CD4-positive, CD25-positive, alpha-beta regulatory T cell (primary cell): ENCODE measurements at regions not wholly inside any gene's neighbourhood (a gene's known extent, or its start where the extent isn't known, plus 50 kb on each side); places are given as distances from the start of the nearest gene placed in this dataset.
A peak's percentile ranks its signal among the peaks of the same experiment; 100 is the strongest.

Experiments used
- ATAC-seq, 2 donors: fragments of 150-1000 bp; cut with Tn5 transposase; one replicate each; pipeline ENCODE4 v1.10.0; 2021; ENCODE audit warnings: low read depth in 2 of 2, moderate number of reproducible peaks in 2 of 2, moderate library complexity in 1 of 2
- DNase-seq, 3 donors: peaks; one replicate each; pipeline versions ENCODE4 v3.0.0 to v3.0.0-alpha.2; 2012 to 2022; ENCODE audit warnings: mixed read lengths in 1 of 3
- H3K27ac ChIP-seq: one replicate; pipeline ENCODE4 v1.7.0; 2013; ENCODE audit warnings: mild to moderate bottlenecking, low read length; ENCODE audit not compliant: insufficient read depth, poor library complexity, severe bottlenecking
- H3K27me3 ChIP-seq: one replicate; pipeline ENCODE4 v1.7.0; 2013; ENCODE audit warnings: low read length; ENCODE audit not compliant: control insufficient read depth, insufficient read depth
- H3K36me3 ChIP-seq: one replicate; pipeline ENCODE4 v1.7.0; 2013; ENCODE audit warnings: mild to moderate bottlenecking, low read length, moderate library complexity; ENCODE audit not compliant: control insufficient read depth, insufficient read depth
- H3K4me1 ChIP-seq: 2 replicates; pipeline ENCODE4 v1.7.0; 2013; ENCODE audit warnings: mild to moderate bottlenecking, low read length; ENCODE audit not compliant: insufficient read depth, control insufficient read depth, poor library complexity, severe bottlenecking
- H3K4me3 ChIP-seq: one replicate; pipeline ENCODE4 v1.7.0; 2013; ENCODE audit warnings: low read depth, mild to moderate bottlenecking, low read length, moderate library complexity
- H3K9me3 ChIP-seq, 2 experiments: 1 replicate in 1 of 2; 2 replicates in 1 of 2; pipeline ENCODE4 v1.7.0; 2013; ENCODE audit warnings: low read length in 2 of 2, mild to moderate bottlenecking in 1 of 2, moderate library complexity in 1 of 2; ENCODE audit not compliant: control insufficient read depth in 2 of 2
- H3K27ac Mint-ChIP-seq, 3 donors: one replicate each; pipeline ENCODE4 v1.8.0; 2020 to 2022; ENCODE audit warnings: mild to moderate bottlenecking in 3 of 3, mixed read lengths in 3 of 3, moderate library complexity in 2 of 3
- H3K27me3 Mint-ChIP-seq: one replicate; pipeline ENCODE4 v1.8.0; 2022; ENCODE audit warnings: mild to moderate bottlenecking, mixed read lengths
- H3K36me3 Mint-ChIP-seq: one replicate; pipeline ENCODE4 v1.8.0; 2020; ENCODE audit warnings: mixed read lengths
- H3K4me1 Mint-ChIP-seq, 4 donors: one replicate each; pipeline ENCODE4 v1.8.0; 2020 to 2022; ENCODE audit warnings: mixed read lengths in 4 of 4, mild to moderate bottlenecking in 1 of 4
- H3K4me3 Mint-ChIP-seq, 4 donors: one replicate each; pipeline ENCODE4 v1.8.0; 2020 to 2022; ENCODE audit warnings: mild to moderate bottlenecking in 4 of 4, mixed read lengths in 4 of 4, moderate library complexity in 3 of 4
- H3K9me3 Mint-ChIP-seq, 7 donors: one replicate each; pipeline ENCODE4 v1.8.0; 2020 to 2022; ENCODE audit warnings: mixed read lengths in 7 of 7, mild to moderate bottlenecking in 3 of 7, moderate library complexity in 2 of 7

GRCh38 chr13:40179445-40180281 is 486.8 kb downstream of the FOXO1 start:
- H3K4me1 Mint-ChIP-seq = peaks cover 12 to 53% (median 31%) of the 10 kb centered on the region in 4 donors
- DNase-seq = no peak
- H3K27ac Mint-ChIP-seq = peak overlapping the region in 1 of 3 donors; percentile 90
- H3K36me3 Mint-ChIP-seq = peaks cover 7% of the 10 kb centered on the region
- no peak overlapping the region for H3K4me3 Mint-ChIP-seq
- Histone ChIP-seq H3K27me3 (no peaks in the 10 kb centered on the region), H3K27ac (no peak overlapping the region), H3K9me3 (no peaks in the 10 kb centered on the region), H3K4me1 (peaks cover 4% of the 10 kb centered on the region), H3K36me3 (no peaks in the 10 kb centered on the region), H3K4me3 (no peak overlapping the region)
- H3K27me3 Mint-ChIP-seq = no peaks in the 10 kb centered on the region
- H3K9me3 Mint-ChIP-seq = peaks cover 0 to 2% (median 0%) of the 10 kb centered on the region in 7 donors
- no peak for ATAC-seq

- no peak overlapping the region for H3K4me3 ChIP-seq
- Mint-ChIP-seq H3K9me3 (peaks cover 0 to 2% (median 0%) of the 10 kb centered on the region in 7 donors), H3K36me3 (peaks cover 7% of the 10 kb centered on the region), H3K4me3 (no peak overlapping the region), H3K27me3 (no peaks in the 10 kb centered on the region), H3K27ac (no peak overlapping the region), H3K4me1 (peaks cover 15 to 57% (median 33%) of the 10 kb centered on the region in 4 donors)
- DNase-seq (no peak), ATAC-seq (no peak)
- H3K9me3 ChIP-seq = no peaks in the 10 kb centered on the region
- no peaks in the 10 kb centered on the region for H3K27me3 ChIP-seq
- H3K27ac ChIP-seq = no peak overlapping the region
- peaks cover 15% of the 10 kb centered on the region for H3K4me1 ChIP-seq
- no peaks in the 10 kb centered on the region for H3K36me3 ChIP-seq
These were observed 485.7 kb downstream of the FOXO1 start for GRCh38 chr13:40180776-40181175.

DNA sequence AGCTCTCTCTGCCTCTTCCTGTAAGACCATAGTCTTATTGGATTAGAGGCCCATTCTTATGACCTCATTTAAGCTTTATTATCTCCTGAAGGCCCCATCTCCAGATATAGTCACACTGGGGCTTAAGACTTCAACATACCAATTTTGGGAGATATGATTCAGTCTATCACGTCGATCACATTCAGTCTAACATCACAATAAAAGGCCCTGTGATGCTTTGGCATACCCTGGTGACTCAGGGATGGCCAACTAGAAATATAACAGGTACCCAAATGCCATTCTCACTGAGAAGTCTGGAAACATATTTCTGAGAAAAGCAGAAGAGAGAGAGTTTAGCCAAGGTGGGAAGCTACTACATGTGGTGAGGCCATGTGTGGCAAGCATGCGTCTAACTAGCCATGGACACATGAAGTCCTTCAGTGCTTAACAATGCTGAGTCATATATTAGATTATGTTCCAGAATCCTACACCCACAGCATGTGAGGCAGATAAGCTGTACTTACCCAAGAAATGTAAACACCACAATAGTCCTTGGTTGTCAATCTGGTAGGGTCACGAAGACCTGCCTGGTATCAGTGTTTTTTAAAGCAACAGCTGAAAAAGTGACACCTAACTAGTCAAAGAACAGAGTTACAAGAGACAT is 485.1 kb downstream of the FOXO1 start:
- no peak overlapping the region for H3K4me3 ChIP-seq

GRCh38 chr13:40182591-40182990 is 483.9 kb downstream of the FOXO1 start:
- peaks cover 30 to 70% (median 49%) of the 10 kb centered on the region in 4 donors for H3K4me1 Mint-ChIP-seq
- peaks cover 7% of the 10 kb centered on the region for H3K36me3 Mint-ChIP-seq
- no peaks in the 10 kb centered on the region for H3K27me3 ChIP-seq
- no peaks in the 10 kb centered on the region for H3K9me3 ChIP-seq
- H3K36me3 ChIP-seq = no peaks in the 10 kb centered on the region
- ATAC-seq = no peak
- H3K4me1 ChIP-seq = peaks cover 33% of the 10 kb centered on the region
- H3K4me3 Mint-ChIP-seq = peak overlapping the region in 1 of 4 donors; percentile 19
- H3K27me3 Mint-ChIP-seq = no peaks in the 10 kb centered on the region
- H3K27ac Mint-ChIP-seq = peak overlapping the region in 1 of 3 donors; percentile 56
- peaks cover 0 to 2% (median 0%) of the 10 kb centered on the region in 7 donors for H3K9me3 Mint-ChIP-seq
- no peak for DNase-seq
- H3K4me3 ChIP-seq = no peak overlapping the region
- H3K27ac ChIP-seq = no peak overlapping the region

More for the DNA sequence above, 485.1 kb downstream of the FOXO1 start:
- H3K36me3 ChIP-seq = no peaks in the 10 kb centered on the region
- peaks cover 20% of the 10 kb centered on the region for H3K4me1 ChIP-seq
- Mint-ChIP-seq H3K36me3 (peaks cover 7% of the 10 kb centered on the region), H3K9me3 (peaks cover 0 to 2% (median 0%) of the 10 kb centered on the region in 7 donors), H3K4me3 (no peak overlapping the region), H3K4me1 (peaks cover 19 to 62% (median 38%) of the 10 kb centered on the region in 4 donors), H3K27ac (peak overlapping the region in 1 of 3 donors; percentile 66), H3K27me3 (no peaks in the 10 kb centered on the region)
- ATAC-seq = no peak
- no peak for DNase-seq
- H3K27ac ChIP-seq = no peak overlapping the region
- no peaks in the 10 kb centered on the region for H3K27me3 ChIP-seq
- no peaks in the 10 kb centered on the region for H3K9me3 ChIP-seq

- peaks cover 0 to 2% (median 0%) of the 10 kb centered on the region in 7 donors for H3K9me3 Mint-ChIP-seq
- no peak for ATAC-seq
These were observed 481.0 kb downstream of the FOXO1 start for GRCh38 chr13:40185414-40185813.

GRCh38 chr13:40186041-40186440 is 480.4 kb downstream of the FOXO1 start:
- Histone ChIP-seq H3K9me3 (no peaks in the 10 kb centered on the region), H3K4me1 (peaks cover 67% of the 10 kb centered on the region), H3K27ac (peak overlapping the region; percentile 87), H3K36me3 (no peaks in the 10 kb centered on the region), H3K27me3 (no peaks in the 10 kb centered on the region), H3K4me3 (peak overlapping the region; percentile 27)
- peak in 1 of 3 donors; percentile 77 for DNase-seq
- peak overlapping the region; percentile 98 to 99 (median 99) for H3K27ac Mint-ChIP-seq
- peaks cover 51 to 87% (median 70%) of the 10 kb centered on the region in 4 donors for H3K4me1 Mint-ChIP-seq
- H3K27me3 Mint-ChIP-seq = no peaks in the 10 kb centered on the region
- peak overlapping the region; percentile 80 to 91 (median 84) for H3K4me3 Mint-ChIP-seq
- no peak for ATAC-seq
- H3K9me3 Mint-ChIP-seq = peaks cover 0 to 2% (median 0%) of the 10 kb centered on the region in 7 donors
- H3K36me3 Mint-ChIP-seq = peaks cover 7% of the 10 kb centered on the region

More at GRCh38 chr13:40185414-40185813, 481.0 kb downstream of the FOXO1 start:
- no peak for DNase-seq
- Mint-ChIP-seq H3K27me3 (no peaks in the 10 kb centered on the region), H3K27ac (peak overlapping the region; percentile 32 to 98 (median 81)), H3K36me3 (peaks cover 7% of the 10 kb centered on the region), H3K4me1 (peaks cover 45 to 83% (median 65%) of the 10 kb centered on the region in 4 donors), H3K4me3 (peak overlapping the region; percentile 27 to 50 (median 46))
- no peaks in the 10 kb centered on the region for H3K9me3 ChIP-seq
- H3K27me3 ChIP-seq = no peaks in the 10 kb centered on the region
- H3K36me3 ChIP-seq = no peaks in the 10 kb centered on the region
- H3K4me1 ChIP-seq = peaks cover 61% of the 10 kb centered on the region
- peak overlapping the region; percentile 87 for H3K27ac ChIP-seq
- peak overlapping the region; percentile 10 for H3K4me3 ChIP-seq

GRCh38 chr13:40186626-40187323 is 479.7 kb downstream of the FOXO1 start:
- peaks cover 0 to 2% (median 0%) of the 10 kb centered on the region in 7 donors for H3K9me3 Mint-ChIP-seq
- peak overlapping the region; percentile 87 for H3K27ac ChIP-seq
- ATAC-seq = peak in 1 of 2 donors; percentile 0
- H3K4me3 ChIP-seq = peak overlapping the region; percentile 27
- no peaks in the 10 kb centered on the region for H3K36me3 ChIP-seq
- H3K9me3 ChIP-seq = no peaks in the 10 kb centered on the region
- no peaks in the 10 kb centered on the region for H3K27me3 Mint-ChIP-seq
- no peaks in the 10 kb centered on the region for H3K27me3 ChIP-seq
- H3K36me3 Mint-ChIP-seq = peaks cover 7% of the 10 kb centered on the region
- peak overlapping the region; percentile 80 to 91 (median 84) for H3K4me3 Mint-ChIP-seq
- H3K27ac Mint-ChIP-seq = peak overlapping the region; percentile 98 to 99 (median 99)
- DNase-seq = no peak
- H3K4me1 Mint-ChIP-seq = peaks cover 54 to 90% (median 75%) of the 10 kb centered on the region in 4 donors
- peaks cover 75% of the 10 kb centered on the region for H3K4me1 ChIP-seq
